ENCODE measurements at regions not wholly inside any gene's neighbourhood (a gene's known extent, or its start where the extent isn't known, plus 50 kb on each side); places are given as distances from the start of the nearest gene placed in this dataset.
"Not testable (repeated sequence)": the region's sequence is repeated elsewhere in the genome, so short reads cannot be mapped to it uniquely, and the experiment has no call there.

DNA sequence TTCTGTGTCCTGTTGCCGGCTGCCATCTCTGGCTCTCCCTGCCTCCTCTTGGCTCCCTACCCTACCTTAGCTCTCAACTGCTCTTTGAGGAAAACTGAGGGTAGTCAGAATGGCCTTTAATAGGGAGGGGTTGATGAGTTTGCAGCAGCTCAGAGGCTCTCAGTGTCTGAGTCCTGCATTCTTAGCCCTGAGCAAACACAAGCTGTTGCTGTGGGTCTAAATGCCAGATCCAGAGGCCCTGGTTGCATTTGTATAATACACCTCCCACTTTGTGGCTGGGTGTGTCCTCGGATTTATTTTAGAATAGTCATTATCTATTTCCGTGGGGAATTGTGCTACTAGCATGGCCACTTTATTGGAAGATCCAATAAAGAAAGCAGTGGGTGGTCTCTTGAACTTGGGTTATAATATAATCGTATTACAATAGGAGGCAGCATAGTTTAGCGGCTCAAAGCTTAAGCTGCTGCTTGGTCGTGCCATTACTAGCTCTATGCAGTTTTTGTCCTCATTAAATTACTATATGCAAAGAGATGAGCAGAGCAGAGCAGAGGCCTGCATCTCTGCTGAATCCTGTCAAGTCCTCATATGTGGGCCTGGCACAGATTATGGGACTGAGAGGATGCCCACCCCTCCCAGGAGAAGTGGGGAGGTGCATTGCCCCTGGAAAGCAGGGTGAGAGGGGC lies 175.5 kb downstream of the BCL2L11 start:
- TF ChIP-seq, protein P1, sequence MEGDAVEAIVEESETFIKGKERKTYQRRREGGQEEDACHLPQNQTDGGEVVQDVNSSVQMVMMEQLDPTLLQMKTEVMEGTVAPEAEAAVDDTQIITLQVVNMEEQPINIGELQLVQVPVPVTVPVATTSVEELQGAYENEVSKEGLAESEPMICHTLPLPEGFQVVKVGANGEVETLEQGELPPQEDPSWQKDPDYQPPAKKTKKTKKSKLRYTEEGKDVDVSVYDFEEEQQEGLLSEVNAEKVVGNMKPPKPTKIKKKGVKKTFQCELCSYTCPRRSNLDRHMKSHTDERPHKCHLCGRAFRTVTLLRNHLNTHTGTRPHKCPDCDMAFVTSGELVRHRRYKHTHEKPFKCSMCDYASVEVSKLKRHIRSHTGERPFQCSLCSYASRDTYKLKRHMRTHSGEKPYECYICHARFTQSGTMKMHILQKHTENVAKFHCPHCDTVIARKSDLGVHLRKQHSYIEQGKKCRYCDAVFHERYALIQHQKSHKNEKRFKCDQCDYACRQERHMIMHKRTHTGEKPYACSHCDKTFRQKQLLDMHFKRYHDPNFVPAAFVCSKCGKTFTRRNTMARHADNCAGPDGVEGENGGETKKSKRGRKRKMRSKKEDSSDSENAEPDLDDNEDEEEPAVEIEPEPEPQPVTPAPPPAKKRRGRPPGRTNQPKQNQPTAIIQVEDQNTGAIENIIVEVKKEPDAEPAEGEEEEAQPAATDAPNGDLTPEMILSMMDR (IDR thresholded peaks at IDR 0.05; ENCODE audit: borderline replicate concordance, extremely low read depth, low read length, poor library complexity, severe bottlenecking), result not testable (repeated sequence)
- not testable (repeated sequence) for TF ChIP-seq EZH2 (IDR thresholded peaks at IDR 0.05; ENCODE audit: borderline replicate concordance, low read depth, low read length, severe bottlenecking)
